Glutamatergic neuron (in vitro differentiated cells): ENCODE measurements at regions not wholly inside any gene's neighbourhood (a gene's known extent, or its start where the extent isn't known, plus 50 kb on each side); places are given as distances from the start of the nearest gene placed in this dataset.

ENCODE experiments used
- DNase-seq: peaks from one replicate; pipeline ENCODE4 v3.0.0; 2022
- H3K27ac Mint-ChIP-seq: one replicate; pipeline ENCODE4 v1.8.0; 2020; ENCODE audit warnings: mild to moderate bottlenecking, mixed read lengths, inconsistent platforms; ENCODE audit not compliant: unreplicated experiment
- H3K27me3 Mint-ChIP-seq: one replicate; pipeline ENCODE4 v1.8.0; 2020; ENCODE audit warnings: mild to moderate bottlenecking, moderate library complexity, mixed read lengths, inconsistent platforms; ENCODE audit not compliant: unreplicated experiment
- H3K36me3 Mint-ChIP-seq: one replicate; pipeline ENCODE4 v1.8.0; 2020; ENCODE audit warnings: mild to moderate bottlenecking, mixed read lengths, inconsistent platforms; ENCODE audit not compliant: unreplicated experiment
- H3K4me1 Mint-ChIP-seq: one replicate; pipeline ENCODE4 v1.8.0; 2020; ENCODE audit warnings: mild to moderate bottlenecking, low read depth, mixed read lengths, inconsistent platforms; ENCODE audit not compliant: unreplicated experiment
- H3K4me3 Mint-ChIP-seq: one replicate; pipeline ENCODE4 v1.8.0; 2020; ENCODE audit warnings: mild to moderate bottlenecking, mixed read lengths, inconsistent platforms; ENCODE audit not compliant: unreplicated experiment
- H3K9me3 Mint-ChIP-seq: one replicate; pipeline ENCODE4 v1.8.0; 2020; ENCODE audit warnings: mild to moderate bottlenecking, moderate library complexity, mixed read lengths, inconsistent platforms; ENCODE audit not compliant: unreplicated experiment
- TF ChIP-seq, protein P1 (sequence below): fragments of 200-600 bp; sonication (generic); IDR thresholded peaks from one replicate; pipeline ENCODE4 v1.5.0; 2021; ENCODE audit not compliant: partially characterized antibody, unreplicated experiment

DNA sequence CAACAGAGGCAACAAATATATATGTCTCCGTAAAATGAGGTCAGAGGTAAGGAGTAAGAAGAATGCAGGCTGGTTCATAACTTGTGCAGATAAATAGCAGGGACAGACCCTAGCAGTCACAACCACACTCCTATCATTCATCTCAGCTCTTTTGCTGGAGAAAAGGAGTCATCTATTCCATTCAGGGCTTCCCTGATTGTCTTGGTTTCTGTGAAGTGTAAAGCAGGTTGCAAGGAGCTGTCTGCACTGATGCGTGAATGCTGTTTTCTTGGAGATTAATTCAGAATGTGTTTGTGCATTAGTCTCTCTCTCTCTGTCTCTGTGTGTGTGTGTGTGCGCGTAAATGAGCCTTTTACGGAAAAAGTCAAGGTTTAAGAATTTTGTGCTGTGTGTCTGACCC, 643.3 kb upstream of the SORCS1 start:
- TF ChIP-seq, protein P1, sequence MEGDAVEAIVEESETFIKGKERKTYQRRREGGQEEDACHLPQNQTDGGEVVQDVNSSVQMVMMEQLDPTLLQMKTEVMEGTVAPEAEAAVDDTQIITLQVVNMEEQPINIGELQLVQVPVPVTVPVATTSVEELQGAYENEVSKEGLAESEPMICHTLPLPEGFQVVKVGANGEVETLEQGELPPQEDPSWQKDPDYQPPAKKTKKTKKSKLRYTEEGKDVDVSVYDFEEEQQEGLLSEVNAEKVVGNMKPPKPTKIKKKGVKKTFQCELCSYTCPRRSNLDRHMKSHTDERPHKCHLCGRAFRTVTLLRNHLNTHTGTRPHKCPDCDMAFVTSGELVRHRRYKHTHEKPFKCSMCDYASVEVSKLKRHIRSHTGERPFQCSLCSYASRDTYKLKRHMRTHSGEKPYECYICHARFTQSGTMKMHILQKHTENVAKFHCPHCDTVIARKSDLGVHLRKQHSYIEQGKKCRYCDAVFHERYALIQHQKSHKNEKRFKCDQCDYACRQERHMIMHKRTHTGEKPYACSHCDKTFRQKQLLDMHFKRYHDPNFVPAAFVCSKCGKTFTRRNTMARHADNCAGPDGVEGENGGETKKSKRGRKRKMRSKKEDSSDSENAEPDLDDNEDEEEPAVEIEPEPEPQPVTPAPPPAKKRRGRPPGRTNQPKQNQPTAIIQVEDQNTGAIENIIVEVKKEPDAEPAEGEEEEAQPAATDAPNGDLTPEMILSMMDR: no peak
- Mint-ChIP-seq H3K27me3 (no peaks in the 10 kb centered on the region), H3K4me3 (no peak overlapping the region), H3K9me3 (no peaks in the 10 kb centered on the region), H3K27ac (no peak overlapping the region), H3K4me1 (no peaks in the 10 kb centered on the region), H3K36me3 (no peaks in the 10 kb centered on the region)
- no peak for DNase-seq

DNA sequence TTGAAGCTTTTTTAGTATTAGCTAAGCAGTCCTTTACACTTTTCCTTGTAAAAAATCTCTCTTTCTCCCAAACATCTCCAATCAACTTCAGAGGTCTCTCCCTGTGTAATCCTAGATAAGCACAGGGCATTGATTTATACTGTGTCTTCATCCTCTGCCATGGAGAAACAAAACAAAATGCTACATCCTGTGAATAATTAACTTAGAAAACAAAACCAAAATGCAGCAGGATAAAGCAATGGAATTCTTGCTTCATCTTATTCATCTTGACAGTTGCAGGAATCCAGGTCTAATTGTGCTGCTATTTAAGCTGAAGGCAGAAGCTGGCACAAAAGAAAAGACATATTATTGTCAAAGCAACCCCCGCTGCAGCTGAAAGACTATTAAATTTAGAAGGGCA, 641.5 kb upstream of the SORCS1 start:
- Mint-ChIP-seq H3K27me3 (no peaks in the 10 kb centered on the region), H3K4me3 (no peak overlapping the region), H3K27ac (no peak overlapping the region), H3K9me3 (no peaks in the 10 kb centered on the region), H3K36me3 (no peaks in the 10 kb centered on the region), H3K4me1 (no peaks in the 10 kb centered on the region)
- no peak for DNase-seq
- TF ChIP-seq, protein P1: no peak

DNA sequence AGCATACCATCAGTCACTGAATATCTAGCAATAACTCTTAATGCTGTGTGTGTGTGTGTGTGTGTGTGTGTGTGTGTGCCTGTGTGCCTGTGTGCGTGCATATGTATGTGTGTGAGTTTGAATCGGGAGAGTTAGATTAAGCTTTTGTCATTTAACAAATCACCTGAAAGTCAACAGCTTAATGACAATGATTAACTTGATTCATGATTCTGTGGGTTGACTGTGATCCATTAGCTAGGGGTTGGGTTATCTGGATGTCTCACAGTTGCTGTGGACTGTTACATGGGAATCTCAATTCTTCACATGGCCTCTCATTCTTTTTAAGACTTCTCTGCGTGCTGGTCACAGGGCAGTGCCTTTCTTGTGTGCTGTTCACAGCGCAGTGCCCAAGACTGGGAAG, 639.0 kb upstream of the SORCS1 start:
- DNase-seq: no peak
- TF ChIP-seq, protein P1: no peak
- no peak overlapping the region for H3K4me3 Mint-ChIP-seq
- H3K27ac Mint-ChIP-seq: no peak overlapping the region
- no peaks in the 10 kb centered on the region for H3K4me1 Mint-ChIP-seq
- H3K36me3 Mint-ChIP-seq: no peaks in the 10 kb centered on the region
- no peaks in the 10 kb centered on the region for H3K27me3 Mint-ChIP-seq
- H3K9me3 Mint-ChIP-seq: no peaks in the 10 kb centered on the region

DNA sequence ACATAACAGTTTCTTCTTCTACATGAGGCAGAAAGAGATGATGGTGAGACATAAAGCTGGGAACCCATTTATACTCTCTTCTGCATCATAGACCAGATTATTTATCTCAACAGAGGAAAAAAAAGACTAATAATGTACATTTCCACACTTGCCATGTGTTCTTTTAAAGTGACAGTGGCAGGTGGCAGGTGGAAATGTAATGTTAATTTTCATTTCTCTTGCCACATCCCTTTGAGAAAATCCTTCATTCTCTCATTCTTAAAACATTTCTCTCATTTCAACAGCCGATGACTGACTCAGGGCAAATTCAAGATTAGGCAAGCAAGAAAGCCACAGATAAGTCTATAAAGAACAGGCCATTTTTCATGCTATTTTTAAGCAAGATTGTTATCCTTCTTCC, 635.6 kb upstream of the SORCS1 start:
- Mint-ChIP-seq H3K36me3 (no peaks in the 10 kb centered on the region), H3K27ac (no peak overlapping the region), H3K4me1 (no peaks in the 10 kb centered on the region), H3K4me3 (no peak overlapping the region), H3K27me3 (no peaks in the 10 kb centered on the region), H3K9me3 (no peaks in the 10 kb centered on the region)
- TF ChIP-seq, protein P1: no peak
- no peak for DNase-seq

DNA sequence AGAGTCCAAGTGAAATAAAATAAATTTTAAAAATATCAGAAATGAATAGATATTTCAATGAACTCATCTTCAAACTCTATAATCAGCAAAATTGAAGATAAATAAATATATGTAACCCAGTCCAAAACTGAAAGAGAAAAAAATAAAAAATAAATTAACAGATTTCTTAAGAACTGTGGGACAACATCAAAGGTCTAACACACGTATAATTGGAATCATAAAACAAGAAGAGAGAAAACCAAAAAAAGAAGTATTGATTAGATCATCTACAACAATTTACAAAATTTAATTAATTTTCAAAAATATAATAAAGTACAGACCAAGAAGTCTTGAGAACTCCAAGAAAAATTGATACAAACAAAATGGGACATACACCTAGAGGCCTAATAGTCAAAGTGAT, 625.8 kb upstream of the SORCS1 start:
- Mint-ChIP-seq H3K27ac (no peak overlapping the region), H3K36me3 (no peaks in the 10 kb centered on the region), H3K9me3 (peaks cover 3% of the 10 kb centered on the region), H3K4me1 (no peaks in the 10 kb centered on the region), H3K27me3 (no peaks in the 10 kb centered on the region), H3K4me3 (no peak overlapping the region)
- TF ChIP-seq, protein P1: no peak
- no peak for DNase-seq
